ENCODE measurements at regions not wholly inside any gene's neighbourhood (a gene's known extent, or its start where the extent isn't known, plus 50 kb on each side); places are given as distances from the start of the nearest gene placed in this dataset.
A peak's percentile ranks its signal among the peaks of the same experiment; 100 is the strongest.

DNA sequence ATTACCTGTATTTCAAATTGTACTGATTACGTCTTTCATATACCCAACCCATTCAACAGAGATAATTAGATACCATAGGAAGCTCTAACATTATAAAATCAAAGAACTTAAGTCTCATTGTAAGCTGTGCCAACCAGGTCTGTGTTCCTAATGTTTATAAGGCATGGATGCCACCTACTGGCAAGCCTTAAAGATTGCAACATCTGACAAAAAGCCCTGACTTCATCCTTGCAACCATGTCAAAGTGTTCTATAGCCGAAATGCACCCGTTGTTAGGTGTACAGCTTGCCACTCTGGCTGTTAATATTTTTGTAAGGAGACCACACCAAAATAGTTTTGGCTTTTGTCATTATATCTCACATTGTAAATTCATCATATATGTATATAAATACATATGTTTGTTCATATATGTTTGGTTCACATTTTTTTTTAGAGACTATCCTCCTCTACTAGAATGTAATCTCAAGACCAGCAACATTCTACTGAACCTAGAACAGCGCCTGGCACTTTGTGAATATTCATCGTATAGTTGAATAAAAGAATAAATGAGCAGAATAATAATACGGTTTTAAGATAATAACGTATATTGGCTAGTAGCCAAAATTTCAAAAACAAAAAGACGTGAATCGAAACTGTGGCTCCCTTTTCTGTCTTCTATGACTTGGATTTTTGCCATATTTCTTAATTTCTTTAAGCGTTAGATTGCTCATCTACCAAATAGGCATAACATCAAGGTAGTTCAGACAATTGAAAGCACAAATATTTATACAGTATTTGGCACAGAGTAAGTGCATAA, 258.1 kb downstream of the TBL1XR1 start:
- CTCF ChIA-PET = interaction anchor here (0.6 to 2.1 kb wide), 17 partner anchors 8 to 1025 kb away, joined by 3 to 34 read pairs (median 5); no protein-coding TSS in a partner anchor

DNA sequence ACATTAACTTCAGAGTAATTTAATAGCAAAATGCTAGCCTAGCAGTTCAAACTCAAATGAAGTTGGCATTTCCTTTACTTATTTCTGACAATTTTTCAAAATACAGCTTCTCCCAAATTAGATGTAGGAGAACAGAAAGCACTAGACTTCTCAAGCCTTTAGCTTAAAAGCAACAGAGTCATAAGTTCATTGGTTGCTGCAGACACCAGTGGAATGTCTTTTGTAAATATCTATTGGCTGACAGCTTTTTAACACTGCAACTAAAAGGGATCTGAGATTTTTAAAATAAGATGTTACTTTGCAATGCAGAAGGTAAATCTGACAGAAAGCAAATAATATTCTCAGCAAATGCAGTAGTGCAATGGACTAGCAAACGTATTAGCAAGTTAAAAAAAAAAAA, 259.3 kb downstream of the TBL1XR1 start:
- TF ChIP-seq, protein P1, sequence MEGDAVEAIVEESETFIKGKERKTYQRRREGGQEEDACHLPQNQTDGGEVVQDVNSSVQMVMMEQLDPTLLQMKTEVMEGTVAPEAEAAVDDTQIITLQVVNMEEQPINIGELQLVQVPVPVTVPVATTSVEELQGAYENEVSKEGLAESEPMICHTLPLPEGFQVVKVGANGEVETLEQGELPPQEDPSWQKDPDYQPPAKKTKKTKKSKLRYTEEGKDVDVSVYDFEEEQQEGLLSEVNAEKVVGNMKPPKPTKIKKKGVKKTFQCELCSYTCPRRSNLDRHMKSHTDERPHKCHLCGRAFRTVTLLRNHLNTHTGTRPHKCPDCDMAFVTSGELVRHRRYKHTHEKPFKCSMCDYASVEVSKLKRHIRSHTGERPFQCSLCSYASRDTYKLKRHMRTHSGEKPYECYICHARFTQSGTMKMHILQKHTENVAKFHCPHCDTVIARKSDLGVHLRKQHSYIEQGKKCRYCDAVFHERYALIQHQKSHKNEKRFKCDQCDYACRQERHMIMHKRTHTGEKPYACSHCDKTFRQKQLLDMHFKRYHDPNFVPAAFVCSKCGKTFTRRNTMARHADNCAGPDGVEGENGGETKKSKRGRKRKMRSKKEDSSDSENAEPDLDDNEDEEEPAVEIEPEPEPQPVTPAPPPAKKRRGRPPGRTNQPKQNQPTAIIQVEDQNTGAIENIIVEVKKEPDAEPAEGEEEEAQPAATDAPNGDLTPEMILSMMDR (IDR thresholded peaks at IDR 0.05; ENCODE audit: unreplicated experiment) = no peak
- no peaks in the 10 kb centered on the region for H3K9me3 Mint-ChIP-seq (ENCODE audit: unreplicated experiment)
- no peak overlapping the region for H3K4me3 Mint-ChIP-seq (ENCODE audit: unreplicated experiment)
- H3K27me3 Mint-ChIP-seq (ENCODE audit: insufficient read depth, unreplicated experiment) = no peaks in the 10 kb centered on the region
- BruUV-seq (replicated peaks) = no TSS peak
- no peak for DNase-seq (ENCODE audit: unreplicated experiment)
- no peak overlapping the region for H3K27ac Mint-ChIP-seq (ENCODE audit: low read depth, unreplicated experiment)
- intact Hi-C loops (cut with micrococcal nuclease) = loop anchor here (2.0 kb wide), 2 partner anchors 273 to 507 kb away; no protein-coding TSS in a partner anchor
- H3K4me1 Mint-ChIP-seq (ENCODE audit: insufficient read depth, unreplicated experiment) = peaks cover 10% of the 10 kb centered on the region
- no peaks in the 10 kb centered on the region for H3K36me3 Mint-ChIP-seq (ENCODE audit: insufficient read depth, unreplicated experiment)
- ChIA-PET CTCF (interaction anchor here (0.6 to 2.1 kb wide), 16 partner anchors 8 to 1088 kb away, joined by 3 to 34 read pairs (median 5); no protein-coding TSS in a partner anchor), POLR2A (interaction anchor here (0.8 to 1.5 kb wide), 2 partner anchors 66 to 263 kb away, joined by 3 to 4 read pairs; no protein-coding TSS in a partner anchor)

More for the DNA sequence above, 258.1 kb downstream of the TBL1XR1 start:
- Mint-ChIP-seq H3K36me3 (ENCODE audit: insufficient read depth, unreplicated experiment) (no peaks in the 10 kb centered on the region), H3K9me3 (ENCODE audit: unreplicated experiment) (no peaks in the 10 kb centered on the region), H3K27me3 (ENCODE audit: insufficient read depth, unreplicated experiment) (no peaks in the 10 kb centered on the region), H3K4me1 (ENCODE audit: insufficient read depth, unreplicated experiment) (peaks cover 10% of the 10 kb centered on the region), H3K4me3 (ENCODE audit: unreplicated experiment) (no peak overlapping the region), H3K27ac (ENCODE audit: low read depth, unreplicated experiment) (no peak overlapping the region)
- DNase-seq (ENCODE audit: unreplicated experiment) = peak; percentile 90
- intact Hi-C loops (cut with micrococcal nuclease) = loop anchor here (1.0 to 2.0 kb wide), 5 partner anchors 67 to 1446 kb away; no protein-coding TSS in a partner anchor
- TF ChIP-seq, protein P1 (IDR thresholded peaks at IDR 0.05; ENCODE audit: unreplicated experiment) = peak; percentile 75
- BruUV-seq (replicated peaks) = no TSS peak
- POLR2A ChIA-PET = interaction anchor here (1.5 kb wide), 1 partner anchor 68 kb away, joined by 3 read pairs; no protein-coding TSS in a partner anchor

DNA sequence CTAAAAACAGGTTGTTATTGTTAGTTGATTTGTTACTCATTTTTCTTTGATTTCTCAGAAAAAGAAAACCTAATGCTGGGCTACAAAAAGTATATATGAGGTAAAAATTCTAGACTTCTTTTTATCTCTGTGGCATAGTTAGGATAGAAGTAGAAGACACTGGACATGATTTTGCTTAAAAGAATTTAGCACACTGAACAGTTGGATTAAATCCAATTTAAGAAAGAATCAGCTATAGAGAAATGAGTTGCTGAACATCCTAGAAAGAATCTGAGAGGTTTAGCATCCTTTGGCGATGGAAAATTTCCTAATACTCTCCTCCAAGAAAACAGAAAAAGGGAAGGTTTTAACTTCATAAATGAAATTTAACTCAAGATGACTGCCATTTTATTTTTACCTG, 259.7 kb downstream of the TBL1XR1 start:
- no peaks in the 10 kb centered on the region for H3K9me3 Mint-ChIP-seq (ENCODE audit: unreplicated experiment)
- H3K27ac Mint-ChIP-seq (ENCODE audit: low read depth, unreplicated experiment) = no peak overlapping the region
- H3K27me3 Mint-ChIP-seq (ENCODE audit: insufficient read depth, unreplicated experiment) = no peaks in the 10 kb centered on the region
- ChIA-PET POLR2A (no interaction called here), CTCF (interaction anchor here (0.7 to 2.1 kb wide), 12 partner anchors 8 to 1088 kb away, joined by 3 to 34 read pairs (median 6); no protein-coding TSS in a partner anchor)
- H3K4me1 Mint-ChIP-seq (ENCODE audit: insufficient read depth, unreplicated experiment) = peaks cover 10% of the 10 kb centered on the region
- no peaks in the 10 kb centered on the region for H3K36me3 Mint-ChIP-seq (ENCODE audit: insufficient read depth, unreplicated experiment)
- TF ChIP-seq, protein P1 (IDR thresholded peaks at IDR 0.05; ENCODE audit: unreplicated experiment) = no peak
- no TSS peak for BruUV-seq (replicated peaks)
- no peak overlapping the region for H3K4me3 Mint-ChIP-seq (ENCODE audit: unreplicated experiment)
- DNase-seq (ENCODE audit: unreplicated experiment) = no peak
- intact Hi-C loops (cut with micrococcal nuclease) = no loop called here

DNA sequence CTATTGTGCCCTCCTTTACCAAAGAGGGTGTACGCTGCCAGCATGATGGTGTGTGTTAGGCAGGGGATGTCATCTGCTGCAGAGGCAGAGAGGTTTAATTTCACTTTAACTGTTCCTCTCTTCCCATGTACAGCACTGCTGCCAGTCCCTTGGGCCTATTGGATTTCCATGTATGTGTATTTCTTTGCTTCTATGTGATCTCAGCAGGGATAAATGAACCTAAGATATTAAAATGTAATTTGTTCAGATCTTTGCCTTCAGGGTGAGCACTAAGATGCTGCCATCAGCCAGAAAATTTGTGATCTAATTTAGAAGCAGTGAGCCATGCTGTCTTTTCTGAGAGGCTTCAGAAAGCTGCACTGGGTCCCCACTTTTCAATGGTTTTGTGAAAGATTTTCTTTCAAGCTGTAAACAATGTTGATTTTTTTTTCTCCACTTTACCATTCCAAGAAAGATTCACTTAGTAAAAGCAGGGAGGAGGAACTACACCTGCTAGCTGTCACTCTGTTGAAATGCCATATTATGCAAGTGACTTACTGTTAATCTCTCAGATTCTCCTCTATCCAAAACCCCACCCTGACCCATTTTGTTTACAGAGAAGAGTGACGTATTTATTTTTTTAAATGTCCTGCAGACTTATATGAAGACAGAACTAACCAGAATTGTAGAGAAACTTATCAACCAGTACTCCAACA, 261.9 kb downstream of the TBL1XR1 start:
- Mint-ChIP-seq H3K9me3 (ENCODE audit: unreplicated experiment) (no peaks in the 10 kb centered on the region), H3K4me1 (ENCODE audit: insufficient read depth, unreplicated experiment) (peaks cover 10% of the 10 kb centered on the region), H3K27me3 (ENCODE audit: insufficient read depth, unreplicated experiment) (no peaks in the 10 kb centered on the region), H3K36me3 (ENCODE audit: insufficient read depth, unreplicated experiment) (no peaks in the 10 kb centered on the region), H3K4me3 (ENCODE audit: unreplicated experiment) (no peak overlapping the region), H3K27ac (ENCODE audit: low read depth, unreplicated experiment) (no peak overlapping the region)
- ChIA-PET POLR2A (interaction anchor here (0.6 kb wide), 1 partner anchor 1905 kb away, joined by 3 read pairs; no protein-coding TSS in a partner anchor), CTCF (interaction anchor here (0.8 kb wide), 1 partner anchor 63 kb away, joined by 3 read pairs; no protein-coding TSS in a partner anchor)
- no peak for DNase-seq (ENCODE audit: unreplicated experiment)
- TF ChIP-seq, protein P1 (IDR thresholded peaks at IDR 0.05; ENCODE audit: unreplicated experiment) = no peak
- BruUV-seq (replicated peaks) = no TSS peak
- intact Hi-C loops (cut with micrococcal nuclease) = no loop called here

Measured in MCF 10A (cell line).